K562 (cell line): ENCODE measurements at regions not wholly inside any gene's neighbourhood (a gene's known extent, or its start where the extent isn't known, plus 50 kb on each side); places are given as distances from the start of the nearest gene placed in this dataset.

ENCODE experiments used
- ATAC-seq: fragments of 200-7000 bp; cut with Tn5 transposase; 3 replicates; pipeline ENCODE4 v1.9.1; 2020; ENCODE audit warnings: moderate library complexity
- BruUV-seq: library from RNA; stranded (reverse); fragments of 400-500 nt; replicated peaks from 2 replicates; lab custom pipeline; 2021; lab: Mats Ljungman, UMichigan
- CTCF ChIA-PET: fragments of 300-600 bp; formaldehyde crosslinking; extraction: SDS; loops from one replicate; lab custom pipeline; 2021; ENCODE audit warnings: low intra/inter-chr PET ratio; lab: Yijun Ruan, JAX
- POLR2A ChIA-PET: fragments of 300-600, 350-650 bp; sonication (Branson Sonifier 250); formaldehyde crosslinking; extraction: SDS; loops from one replicate; lab custom pipeline; 2021; ENCODE audit warnings: antibody characterized with exemption, inconsistent platforms; lab: Yijun Ruan, JAX
- DNase-seq, 4 experiments: peaks; one replicate each; pipeline versions ENCODE4 v3.0.0 to v3.0.0-alpha.2; 2011 to 2018; ENCODE audit warnings: low spot score in 3 of 4, mixed read lengths in 3 of 4; ENCODE audit errors: extremely low read depth in 1 of 4
- FAIRE-seq: peaks from 2 replicates; lab custom pipeline; 2011; peaks lifted over from hg19 to GRCh38; lab: Jason Lieb, UNC
- H2AFZ ChIP-seq: 2 replicates; pipeline ENCODE4 v1.6.0; 2011; ENCODE audit warnings: low read depth, low read length, control low read depth, inconsistent platforms
- H3K27ac ChIP-seq: fragments of 200-600 bp; 3 replicates; pipeline ENCODE4 v1.8.0; 2011; ENCODE audit warnings: low read depth, mild to moderate bottlenecking, control low read depth, inconsistent platforms, low read length, moderate library complexity, mixed read lengths; ENCODE audit errors: extremely low read depth
- H3K27me3 ChIP-seq, 2 experiments: fragments of 300-600 bp in 1 of 2; 2 replicates in 1 of 2; 3 replicates in 1 of 2; pipeline versions ENCODE4 v1.6.0 to v1.8.0; 2011; ENCODE audit warnings: inconsistent platforms in 2 of 2, low read length in 2 of 2, mild to moderate bottlenecking in 1 of 2, mixed read lengths in 1 of 2, moderate library complexity in 1 of 2; ENCODE audit not compliant: control insufficient read depth in 2 of 2, insufficient read depth in 2 of 2
- H3K36me3 ChIP-seq: fragments of 300-600 bp; 3 replicates; pipeline ENCODE4 v1.8.0; 2011; ENCODE audit warnings: mild to moderate bottlenecking, low read length, inconsistent platforms; ENCODE audit not compliant: control insufficient read depth, insufficient read depth
- H3K4me1 ChIP-seq, 2 experiments: fragments of 200-600 bp in 1 of 2; replicated peaks in 1 of 2; 2 replicates in 1 of 2; 3 replicates in 1 of 2; pipeline versions ENCODE4 v1.5.1 to v1.8.0; 2011; ENCODE audit warnings: inconsistent platforms in 2 of 2, low read length in 2 of 2, mild to moderate bottlenecking in 1 of 2, mixed read lengths in 1 of 2, moderate library complexity in 1 of 2; ENCODE audit not compliant: control insufficient read depth in 2 of 2, insufficient read depth in 2 of 2
- H3K4me2 ChIP-seq: 2 replicates; pipeline ENCODE4 v1.6.1; 2011; ENCODE audit warnings: low read length, control low read depth, inconsistent platforms, mixed read lengths; ENCODE audit not compliant: insufficient read depth
- H3K4me3 ChIP-seq: fragments of 200-600 bp; sonication (generic), shearing (Covaris generic); 2 replicates; pipeline ENCODE4 v1.5.1; 2016; ENCODE audit warnings: control low read depth, inconsistent platforms
- H3K79me2 ChIP-seq: fragments of 200-600 bp; 3 replicates; pipeline ENCODE4 v1.8.0; 2011; ENCODE audit warnings: low read length, inconsistent platforms; ENCODE audit not compliant: control insufficient read depth, insufficient read depth
- H3K9ac ChIP-seq, 2 experiments: 2 replicates each; pipeline versions ENCODE4 v1.6.0 to v1.6.1; 2011; ENCODE audit warnings: low read depth in 2 of 2, low read length in 2 of 2, control low read depth in 1 of 2, inconsistent platforms in 1 of 2, mild to moderate bottlenecking in 1 of 2, mixed read lengths in 1 of 2; ENCODE audit not compliant: insufficient read depth in 1 of 2
- H3K9me1 ChIP-seq: one replicate; pipeline ENCODE4 v1.6.0; 2011; ENCODE audit warnings: inconsistent platforms, mild to moderate bottlenecking, low read length, moderate library complexity; ENCODE audit not compliant: control insufficient read depth, insufficient read depth
- H3K9me3 ChIP-seq: replicated peaks from 2 replicates; pipeline ENCODE4 v1.5.1; 2011; ENCODE audit warnings: low read depth, low read length, inconsistent platforms; ENCODE audit not compliant: control insufficient read depth, insufficient read depth
- H4K20me1 ChIP-seq: replicated peaks from 2 replicates; pipeline ENCODE4 v1.6.1; 2011; ENCODE audit warnings: low read length, inconsistent platforms, mixed read lengths; ENCODE audit not compliant: control insufficient read depth, insufficient read depth
- BACH1 ChIP-seq: fragments of 200-800 bp; sonication (Bioruptor generic); IDR thresholded peaks from 2 replicates; pipeline ENCODE4 v1.6.1; 2016; ENCODE audit warnings: missing genetic modification characterization, missing compliant biosample characterization
- FOXP1 ChIP-seq: sonication (generic); formaldehyde crosslinking; IDR thresholded peaks from 2 replicates; pipeline ENCODE4 v1.8.0; 2022; ENCODE audit warnings: mild to moderate bottlenecking, missing genetic modification reagents
- MAZ ChIP-seq, 2 experiments: fragments of 450-650 bp in 1 of 2; sonication (generic) in 1 of 2; formaldehyde crosslinking; IDR thresholded peaks in 1 of 2; conservative IDR thresholded peaks in 1 of 2; 2 replicates each; pipeline versions ENCODE4 v1.4.0 to v1.5.0; 2020; ENCODE audit warnings: mild to moderate bottlenecking in 1 of 2, missing genetic modification reagents in 1 of 2
- PURB ChIP-seq: sonication (generic); formaldehyde crosslinking; IDR thresholded peaks from 2 replicates; pipeline ENCODE4 v1.9.0; 2021; ENCODE audit warnings: low read depth, mild to moderate bottlenecking, missing genetic modification reagents
- ZNF212 ChIP-seq: fragments of 450-650 bp; formaldehyde crosslinking; IDR thresholded peaks from 2 replicates; pipeline ENCODE4 v1.4.0; 2020; ENCODE audit warnings: mild to moderate bottlenecking
- ZNF384 ChIP-seq: IDR thresholded peaks from 2 replicates; pipeline ENCODE4 v1.6.1; 2012; ENCODE audit warnings: low read depth, low read length, improper control_type of control experiment
- ZNF79 ChIP-seq: fragments of 250-450 bp; sonication (Bioruptor Pico); IDR thresholded peaks from 2 replicates; pipeline ENCODE4 v1.4.0; 2020; ENCODE audit warnings: low read depth, mild to moderate bottlenecking, moderate library complexity
- in situ Hi-C: fragments of 300-500 bp; cut with MboI; formaldehyde crosslinking; loops from 4 replicates; pipeline ENCODE4 v1.15.0; 2018; ENCODE audit warnings: inconsistent platforms, mixed read lengths
- intact Hi-C: fragments of 100-400 bp; cut with micrococcal nuclease; formaldehyde crosslinking; loops from 2 replicates; pipeline ENCODE4 v1.14.2; 2022
- TF ChIP-seq, protein P1 (sequence below), 3 experiments: fragments of 200-800 bp in 1 of 3; fragments of 250-450 bp in 1 of 3; fragments of 450-650 bp in 1 of 3; sonication (Bioruptor Pico) in 1 of 3; sonication (Bioruptor generic) in 1 of 3; formaldehyde crosslinking in 1 of 3; IDR thresholded peaks; 2 replicates each; pipeline versions ENCODE4 v1.6.1 to v1.8.0; 2016 to 2022; ENCODE audit warnings: mild to moderate bottlenecking in 2 of 3, missing genetic modification characterization in 2 of 3, missing compliant biosample characterization in 1 of 3, moderate library complexity in 1 of 3

DNA sequence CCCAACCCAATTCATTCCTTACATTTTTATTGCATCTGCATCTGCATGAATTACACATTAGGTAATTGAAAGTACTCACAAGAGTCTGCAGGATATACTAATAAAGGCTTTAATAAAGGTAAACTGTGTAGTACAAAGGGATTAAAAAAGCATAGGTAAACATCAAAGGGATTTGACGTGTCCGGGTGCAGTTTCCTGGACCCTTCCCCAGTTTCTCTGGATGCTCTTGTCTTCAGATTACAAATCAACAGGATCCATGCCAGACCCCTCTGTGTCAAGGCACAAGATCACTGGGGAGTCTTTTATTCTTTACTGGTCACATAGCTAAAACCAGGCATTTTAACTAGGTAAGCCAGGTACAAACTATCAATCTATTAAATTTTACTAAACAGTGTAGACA is 177.2 kb upstream of the TYRP1 start (continued):
- TF ChIP-seq, protein P1, sequence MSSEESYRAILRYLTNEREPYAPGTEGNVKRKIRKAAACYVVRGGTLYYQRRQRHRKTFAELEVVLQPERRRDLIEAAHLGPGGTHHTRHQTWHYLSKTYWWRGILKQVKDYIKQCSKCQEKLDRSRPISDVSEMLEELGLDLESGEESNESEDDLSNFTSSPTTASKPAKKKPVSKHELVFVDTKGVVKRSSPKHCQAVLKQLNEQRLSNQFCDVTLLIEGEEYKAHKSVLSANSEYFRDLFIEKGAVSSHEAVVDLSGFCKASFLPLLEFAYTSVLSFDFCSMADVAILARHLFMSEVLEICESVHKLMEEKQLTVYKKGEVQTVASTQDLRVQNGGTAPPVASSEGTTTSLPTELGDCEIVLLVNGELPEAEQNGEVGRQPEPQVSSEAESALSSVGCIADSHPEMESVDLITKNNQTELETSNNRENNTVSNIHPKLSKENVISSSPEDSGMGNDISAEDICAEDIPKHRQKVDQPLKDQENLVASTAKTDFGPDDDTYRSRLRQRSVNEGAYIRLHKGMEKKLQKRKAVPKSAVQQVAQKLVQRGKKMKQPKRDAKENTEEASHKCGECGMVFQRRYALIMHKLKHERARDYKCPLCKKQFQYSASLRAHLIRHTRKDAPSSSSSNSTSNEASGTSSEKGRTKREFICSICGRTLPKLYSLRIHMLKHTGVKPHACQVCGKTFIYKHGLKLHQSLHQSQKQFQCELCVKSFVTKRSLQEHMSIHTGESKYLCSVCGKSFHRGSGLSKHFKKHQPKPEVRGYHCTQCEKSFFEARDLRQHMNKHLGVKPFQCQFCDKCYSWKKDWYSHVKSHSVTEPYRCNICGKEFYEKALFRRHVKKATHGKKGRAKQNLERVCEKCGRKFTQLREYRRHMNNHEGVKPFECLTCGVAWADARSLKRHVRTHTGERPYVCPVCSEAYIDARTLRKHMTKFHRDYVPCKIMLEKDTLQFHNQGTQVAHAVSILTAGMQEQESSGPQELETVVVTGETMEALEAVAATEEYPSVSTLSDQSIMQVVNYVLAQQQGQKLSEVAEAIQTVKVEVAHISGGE (CRISPR knock-in tag; IDR thresholded peaks at IDR 0.05), result no peak
- TF ChIP-seq FOXP1 (CRISPR knock-in tag), result no peak

- ATAC-seq, result no peak
- no peak overlapping the region for H3K4me2 ChIP-seq
- no peaks in the 10 kb centered on the region for H3K27me3 ChIP-seq
- no peak for DNase-seq
- CTCF ChIA-PET, result no interaction called here
- no peak for FAIRE-seq
- H3K4me1 ChIP-seq, result no peaks in the 10 kb centered on the region
- TF ChIP-seq PURB (no peak), ZNF212 (CRISPR knock-in tag) (no peak), MAZ (CRISPR knock-in tag; conservative IDR thresholded peaks at IDR 0.05 in 1 of 2, IDR thresholded peaks at IDR 0.05 in 1 of 2) (no peak), ZNF79 (CRISPR knock-in tag) (no peak), BACH1 (tag) (no peak), ZNF384 (no peak)
- H3K4me3 ChIP-seq, result no peak overlapping the region
- no peaks in the 10 kb centered on the region for H4K20me1 ChIP-seq
- POLR2A ChIA-PET, result no interaction called here
- intact Hi-C loops (no loop called here), in situ Hi-C loops (no loop called here)
- H3K9me3 ChIP-seq, result no peaks in the 10 kb centered on the region
- no peaks in the 10 kb centered on the region for H3K9me1 ChIP-seq
- H3K9ac ChIP-seq, result no peak overlapping the region
- H3K27ac ChIP-seq, result no peak overlapping the region
- BruUV-seq, result no TSS peak
- H3K36me3 ChIP-seq, result no peaks in the 10 kb centered on the region
- no peak overlapping the region for H2AFZ ChIP-seq
- no peaks in the 10 kb centered on the region for H3K79me2 ChIP-seq
Measured at GRCh38 chr9:12516573-12516972, 176.6 kb upstream of the TYRP1 start.
